H9 (cell line): ENCODE measurements at regions not wholly inside any gene's neighbourhood (a gene's known extent, or its start where the extent isn't known, plus 50 kb on each side); places are given as distances from the start of the nearest gene placed in this dataset.

Source experiments
- DNase-seq: peaks from one replicate; pipeline ENCODE4 v3.0.0-alpha.2; 2017
- H2AFZ ChIP-seq: one replicate; pipeline ENCODE4 v1.6.1; 2013; ENCODE audit warnings: mild to moderate bottlenecking, low read length, control low read depth, moderate library complexity
- H2AK5ac ChIP-seq: 2 replicates; pipeline ENCODE4 v1.6.1; 2013; ENCODE audit warnings: low read length, control low read depth, mixed read lengths; ENCODE audit not compliant: insufficient read length
- H2BK120ac ChIP-seq: one replicate; pipeline ENCODE4 v1.6.1; 2013; ENCODE audit warnings: low read depth, mild to moderate bottlenecking, low read length, control low read depth, inconsistent platforms; ENCODE audit not compliant: poor library complexity, severe bottlenecking
- H2BK12ac ChIP-seq: 2 replicates; pipeline ENCODE4 v1.6.1; 2013; ENCODE audit warnings: low read length, control low read depth, mixed read lengths, low read depth; ENCODE audit not compliant: insufficient read length
- H2BK15ac ChIP-seq: 2 replicates; pipeline ENCODE4 v1.6.1; 2013; ENCODE audit warnings: low read depth, low read length, control low read depth
- H2BK20ac ChIP-seq: one replicate; pipeline ENCODE4 v1.6.1; 2013; ENCODE audit warnings: low read depth, mild to moderate bottlenecking, low read length, control low read depth, inconsistent platforms; ENCODE audit not compliant: poor library complexity, severe bottlenecking
- H2BK5ac ChIP-seq: 2 replicates; pipeline ENCODE4 v1.6.1; 2013; ENCODE audit warnings: low read length, control low read depth, mixed read lengths; ENCODE audit not compliant: insufficient read length
- H3K14ac ChIP-seq: 2 replicates; pipeline ENCODE4 v1.6.1; 2013; ENCODE audit warnings: low read length, control low read depth; ENCODE audit not compliant: insufficient read depth
- H3K18ac ChIP-seq: 2 replicates; pipeline ENCODE4 v1.6.1; 2013; ENCODE audit warnings: low read depth, mild to moderate bottlenecking, mixed read lengths, low read length, control low read depth; ENCODE audit not compliant: insufficient read length
- H3K23ac ChIP-seq: 2 replicates; pipeline ENCODE4 v1.6.1; 2013; ENCODE audit warnings: low read length, control low read depth, mixed read lengths, low read depth; ENCODE audit not compliant: insufficient read length
- H3K23me2 ChIP-seq: 2 replicates; pipeline ENCODE4 v1.6.1; 2013; ENCODE audit warnings: low read depth, mild to moderate bottlenecking, mixed read lengths, low read length, control low read depth; ENCODE audit not compliant: insufficient read length, poor library complexity, severe bottlenecking
- H3K27ac ChIP-seq: 2 replicates; pipeline ENCODE4 v1.5.1; 2013; ENCODE audit warnings: low read length, control low read depth, mixed read lengths, low read depth; ENCODE audit not compliant: insufficient read length
- H3K27me3 ChIP-seq: 2 replicates; pipeline ENCODE4 v1.6.1; 2013; ENCODE audit warnings: low read length, control low read depth, inconsistent platforms; ENCODE audit not compliant: insufficient read depth
- H3K4ac ChIP-seq: 2 replicates; pipeline ENCODE4 v1.6.1; 2013; ENCODE audit warnings: low read depth, mild to moderate bottlenecking, control low read depth, inconsistent platforms, low read length, moderate library complexity
- H3K4me1 ChIP-seq: 2 replicates; pipeline ENCODE4 v1.6.1; 2013; ENCODE audit warnings: low read length, control low read depth, inconsistent platforms; ENCODE audit not compliant: insufficient read depth
- H3K4me2 ChIP-seq: 2 replicates; pipeline ENCODE4 v1.6.1; 2013; ENCODE audit warnings: low read length, control low read depth, mixed read lengths; ENCODE audit not compliant: insufficient read length, insufficient read depth
- H3K56ac ChIP-seq: 2 replicates; pipeline ENCODE4 v1.6.1; 2013; ENCODE audit warnings: low read depth, mild to moderate bottlenecking, mixed read lengths, low read length, control low read depth; ENCODE audit not compliant: insufficient read length
- H3K79me1 ChIP-seq: 2 replicates; pipeline ENCODE4 v1.6.1; 2013; ENCODE audit warnings: low read depth, mild to moderate bottlenecking, moderate library complexity, low read length, control low read depth, inconsistent platforms; ENCODE audit not compliant: insufficient read depth, poor library complexity, severe bottlenecking
- H3K79me2 ChIP-seq: 2 replicates; pipeline ENCODE4 v1.6.1; 2013; ENCODE audit warnings: low read length, control low read depth, inconsistent platforms; ENCODE audit not compliant: insufficient read depth
- H3K9ac ChIP-seq: 2 replicates; pipeline ENCODE4 v1.6.1; 2013; ENCODE audit warnings: low read length, control low read depth, mixed read lengths; ENCODE audit not compliant: insufficient read length; ENCODE audit errors: extremely low read depth
- H3K9me3 ChIP-seq: one replicate; pipeline ENCODE4 v1.6.1; 2013; ENCODE audit warnings: low read depth, low read length, inconsistent platforms; ENCODE audit not compliant: control insufficient read depth
- H3T11ph ChIP-seq: one replicate; pipeline ENCODE4 v1.6.1; 2013; ENCODE audit warnings: mild to moderate bottlenecking, low read length, control low read depth, inconsistent platforms
- H4K20me1 ChIP-seq: one replicate; pipeline ENCODE4 v1.6.1; 2013; ENCODE audit not compliant: control insufficient read depth, insufficient read length, insufficient read depth
- H4K5ac ChIP-seq: 2 replicates; pipeline ENCODE4 v1.6.1; 2013; ENCODE audit warnings: low read depth, mild to moderate bottlenecking, mixed read lengths, low read length, control low read depth; ENCODE audit not compliant: insufficient read length
- H4K8ac ChIP-seq: replicated peaks from 2 replicates; pipeline ENCODE4 v1.6.1; 2013; ENCODE audit warnings: low read length, control low read depth, mixed read lengths, low read depth; ENCODE audit not compliant: insufficient read length
- H4K91ac ChIP-seq: 2 replicates; pipeline ENCODE4 v1.6.1; 2013; ENCODE audit warnings: low read depth, mild to moderate bottlenecking, moderate library complexity, mixed read lengths, low read length, control low read depth; ENCODE audit not compliant: insufficient read length
- H3K27ac Mint-ChIP-seq, 3 experiments: 2 replicates in 2 of 3; 3 replicates in 1 of 3; pipeline ENCODE4 v1.8.0; 2020 to 2021; ENCODE audit warnings: mixed read lengths in 3 of 3, mild to moderate bottlenecking in 1 of 3, moderate library complexity in 1 of 3
- H3K27me3 Mint-ChIP-seq: 2 replicates; pipeline ENCODE4 v1.8.0; 2021; ENCODE audit warnings: low read depth, mild to moderate bottlenecking, moderate library complexity, mixed read lengths
- H3K36me3 Mint-ChIP-seq, 3 experiments: 2 replicates in 2 of 3; 3 replicates in 1 of 3; pipeline ENCODE4 v1.8.0; 2020 to 2021; ENCODE audit warnings: low read depth in 3 of 3, mixed read lengths in 3 of 3; ENCODE audit not compliant: insufficient read depth in 1 of 3
- H3K4me1 Mint-ChIP-seq, 2 experiments: 2 replicates each; pipeline ENCODE4 v1.8.0; 2020; ENCODE audit warnings: mixed read lengths in 2 of 2
- H3K4me3 Mint-ChIP-seq, 2 experiments: 2 replicates in 1 of 2; 3 replicates in 1 of 2; pipeline ENCODE4 v1.8.0; 2020 to 2021; ENCODE audit warnings: mild to moderate bottlenecking in 2 of 2, mixed read lengths in 2 of 2, moderate library complexity in 1 of 2
- H3K9me3 Mint-ChIP-seq, 2 experiments: 2 replicates in 1 of 2; 3 replicates in 1 of 2; pipeline ENCODE4 v1.8.0; 2020; ENCODE audit warnings: mild to moderate bottlenecking in 2 of 2, mixed read lengths in 2 of 2, moderate library complexity in 1 of 2
- CTCF ChIP-seq: fragments of 200-600 bp; sonication (generic); conservative IDR thresholded peaks from 3 replicates; pipeline ENCODE4 v1.8.0; 2021; ENCODE audit warnings: antibody characterized with exemption, mild to moderate bottlenecking
- WGBS: extraction: QIAGEN DNeasy Blood & Tissue Kit; methylation state at CpG from one replicate; pipeline ENCODE4 v1.1.7; 2013; ENCODE audit warnings: missing lambda C conversion rate, low lambda C conversion rate, mixed read lengths; ENCODE audit not compliant: insufficient read length; ENCODE audit errors: extremely low coverage; 5-methylcytosine and 5-hydroxymethylcytosine counted together

- Histone ChIP-seq H2BK5ac (no peak overlapping the region), H2AFZ (no peak overlapping the region), H3K4ac (no peak overlapping the region), H4K5ac (no peak overlapping the region), H2BK120ac (no peak overlapping the region), H3K18ac (no peak overlapping the region), H3K27me3 (no peaks in the 10 kb centered on the region), H4K91ac (no peak overlapping the region), H2AK5ac (no peak overlapping the region), H3K23ac (no peak overlapping the region), H3K27ac (no peak overlapping the region), H3K4me2 (no peak overlapping the region), H3T11ph (no peak overlapping the region), H3K4me1 (no peaks in the 10 kb centered on the region), H3K9me3 (no peaks in the 10 kb centered on the region), H3K9ac (no peak overlapping the region), H2BK12ac (no peak overlapping the region), H3K79me1 (no peaks in the 10 kb centered on the region), H4K20me1 (no peaks in the 10 kb centered on the region), H3K56ac (no peak overlapping the region), H3K23me2 (no peaks in the 10 kb centered on the region), H3K79me2 (no peaks in the 10 kb centered on the region), H2BK15ac (no peak overlapping the region), H2BK20ac (no peak overlapping the region), H4K8ac (no peak overlapping the region), H3K14ac (no peak overlapping the region)
- Mint-ChIP-seq H3K36me3 (no peaks in the 10 kb centered on the region), H3K4me3 (no peak overlapping the region), H3K9me3 (no peaks in the 10 kb centered on the region), H3K27me3 (no peaks in the 10 kb centered on the region), H3K27ac (no peak overlapping the region; a peak in 1 of 7 replicates), H3K4me1 (peaks cover 12 to 22% of the 10 kb centered on the region in 2 experiments)
- no peak for TF ChIP-seq CTCF
- no CpG with 5 or more reads among the region's 1 CpG for WGBS
- DNase-seq = no peak
Observed at GRCh38 chr20:11371831-11372230, 545.9 kb upstream of the BTBD3 start.
